H1 (cell line): ENCODE measurements at regions not wholly inside any gene's neighbourhood (a gene's known extent, or its start where the extent isn't known, plus 50 kb on each side); places are given as distances from the start of the nearest gene placed in this dataset.

ENCODE experiments used
- CTCF ChIA-PET: fragments of 300-600 bp; sonication (Branson Sonifier 250); formaldehyde crosslinking; loops from one replicate; lab custom pipeline; 2021; ENCODE audit not compliant: partially characterized antibody; lab: Charles Lee
- POLR2A ChIA-PET: fragments of 300-600 bp; sonication (Branson Sonifier 250); formaldehyde crosslinking; loops from one replicate; lab custom pipeline; 2021; ENCODE audit warnings: inconsistent platforms; ENCODE audit not compliant: partially characterized antibody; lab: Charles Lee
- DNase-seq, 2 experiments: peaks; one replicate each; pipeline versions ENCODE4 v3.0.0 to v3.0.0-alpha.2; 2010 to 2022; ENCODE audit warnings: low spot score in 2 of 2, low read depth in 1 of 2, mixed read lengths in 1 of 2
- FAIRE-seq: peaks from 2 replicates; lab custom pipeline; 2011; peaks lifted over from hg19 to GRCh38; lab: Jason Lieb, UNC
- H2AFZ ChIP-seq: 2 replicates; pipeline ENCODE4 v1.8.1; 2012; ENCODE audit warnings: low read length, inconsistent platforms
- H2AK5ac ChIP-seq: 2 replicates; pipeline ENCODE4 v1.6.1; 2013; ENCODE audit warnings: low read depth, low read length
- H2BK120ac ChIP-seq: replicated peaks from 2 replicates; pipeline ENCODE3; 2013; ENCODE audit warnings: low read depth, low read length, inconsistent platforms
- H2BK12ac ChIP-seq: 2 replicates; pipeline ENCODE4 v1.6.1; 2013; ENCODE audit warnings: low read depth, low read length
- H2BK15ac ChIP-seq: 2 replicates; pipeline ENCODE4 v1.6.1; 2013; ENCODE audit warnings: low read length
- H2BK20ac ChIP-seq: 2 replicates; pipeline ENCODE4 v1.6.1; 2013; ENCODE audit warnings: low read length
- H2BK5ac ChIP-seq: 2 replicates; pipeline ENCODE4 v1.6.1; 2013; ENCODE audit warnings: low read depth, low read length
- H3K14ac ChIP-seq: 2 replicates; pipeline ENCODE4 v1.6.1; 2013; ENCODE audit warnings: inconsistent platforms; ENCODE audit not compliant: insufficient read length
- H3K18ac ChIP-seq: 2 replicates; pipeline ENCODE4 v1.6.1; 2013; ENCODE audit warnings: low read length; ENCODE audit errors: extremely low read depth
- H3K23ac ChIP-seq: 2 replicates; pipeline ENCODE4 v1.6.1; 2013; ENCODE audit warnings: inconsistent platforms; ENCODE audit not compliant: insufficient read length
- H3K23me2 ChIP-seq: 2 replicates; pipeline ENCODE4 v1.6.1; 2013; ENCODE audit warnings: low read depth, low read length
- H3K27ac ChIP-seq: 2 replicates; pipeline ENCODE4 v1.6.1; 2011; ENCODE audit warnings: low read depth, low read length, inconsistent platforms
- H3K27me3 ChIP-seq, 4 experiments: replicated peaks in 1 of 4; 1 replicate in 1 of 4; 2 replicates in 3 of 4; pipeline versions ENCODE4 v1.6.1 to v1.8.1; 2011 to 2013; ENCODE audit warnings: low read length in 3 of 4, mild to moderate bottlenecking in 3 of 4, inconsistent platforms in 2 of 4, mixed read lengths in 2 of 4, moderate library complexity in 1 of 4; ENCODE audit not compliant: control insufficient read depth in 3 of 4, insufficient read depth in 3 of 4; ENCODE audit errors: extremely low read depth in 1 of 4
- H3K36me3 ChIP-seq, 4 experiments: 2 replicates each; pipeline versions ENCODE4 v1.6.1 to v1.8.1; 2011 to 2013; ENCODE audit warnings: mild to moderate bottlenecking in 4 of 4, low read length in 3 of 4, moderate library complexity in 2 of 4, control low read depth in 1 of 4, inconsistent platforms in 1 of 4; ENCODE audit not compliant: insufficient read depth in 4 of 4, control insufficient read depth in 2 of 4
- H3K4ac ChIP-seq: replicated peaks from 2 replicates; pipeline ENCODE3; 2013; ENCODE audit warnings: low read length, low read depth, mixed read lengths, inconsistent platforms; ENCODE audit not compliant: insufficient read length
- H3K4me1 ChIP-seq, 4 experiments: replicated peaks in 1 of 4; 1 replicate in 1 of 4; 2 replicates in 3 of 4; pipeline versions ENCODE4 v1.6.1 to v1.8.1; 2011 to 2013; ENCODE audit warnings: low read length in 3 of 4, inconsistent platforms in 2 of 4, mixed read lengths in 1 of 4; ENCODE audit not compliant: insufficient read depth in 4 of 4, control insufficient read depth in 3 of 4
- H3K4me2 ChIP-seq, 2 experiments: 2 replicates each; pipeline versions ENCODE4 v1.6.1 to v1.8.1; 2011 to 2013; ENCODE audit warnings: low read depth in 2 of 2, low read length in 2 of 2, control low read depth in 1 of 2, inconsistent platforms in 1 of 2, mild to moderate bottlenecking in 1 of 2; ENCODE audit not compliant: insufficient read depth in 1 of 2
- H3K4me3 ChIP-seq, 4 experiments: fragments of 200-600, 300-600 bp in 1 of 4; sonication (generic), shearing (Covaris generic), sonication (Bioruptor Twin) in 1 of 4; 2 replicates each; pipeline versions ENCODE4 v1.5.1 to v1.8.1; 2011 to 2016; ENCODE audit warnings: low read length in 4 of 4, low read depth in 3 of 4, control low read depth in 2 of 4, inconsistent platforms in 2 of 4, mild to moderate bottlenecking in 2 of 4, mixed read lengths in 1 of 4, moderate library complexity in 1 of 4; ENCODE audit not compliant: insufficient read depth in 2 of 4; ENCODE audit errors: extremely low read depth in 1 of 4
- H3K56ac ChIP-seq: replicated peaks from 2 replicates; pipeline ENCODE3; 2013; ENCODE audit warnings: low read depth, mild to moderate bottlenecking, mixed read lengths, low read length, inconsistent platforms; ENCODE audit not compliant: insufficient read length
- H3K79me1 ChIP-seq: 2 replicates; pipeline ENCODE4 v1.6.1; 2013; ENCODE audit warnings: low read depth, low read length, control low read depth
- H3K79me2 ChIP-seq, 2 experiments: 2 replicates each; pipeline versions ENCODE4 v1.6.1 to v1.8.1; 2012 to 2013; ENCODE audit warnings: low read length in 2 of 2, mild to moderate bottlenecking in 2 of 2, inconsistent platforms in 1 of 2; ENCODE audit not compliant: insufficient read depth in 2 of 2, control insufficient read depth in 1 of 2
- H3K9ac ChIP-seq, 4 experiments: replicated peaks in 1 of 4; 1 replicate in 1 of 4; 2 replicates in 3 of 4; pipeline versions ENCODE4 v1.6.1 to v1.8.1; 2011 to 2013; ENCODE audit warnings: low read depth in 3 of 4, low read length in 3 of 4, control low read depth in 2 of 4, mild to moderate bottlenecking in 2 of 4, moderate library complexity in 2 of 4, inconsistent platforms in 1 of 4; ENCODE audit errors: extremely low read depth in 1 of 4
- H3K9me3 ChIP-seq, 2 experiments: 2 replicates each; pipeline versions ENCODE4 v1.6.1 to v1.8.1; 2012 to 2013; ENCODE audit warnings: mild to moderate bottlenecking in 2 of 2, moderate library complexity in 2 of 2, control low read depth in 1 of 2, inconsistent platforms in 1 of 2, low read depth in 1 of 2, low read length in 1 of 2, mixed read lengths in 1 of 2; ENCODE audit not compliant: insufficient read depth in 2 of 2
- H4K20me1 ChIP-seq, 2 experiments: replicated peaks in 1 of 2; 2 replicates each; pipeline versions ENCODE3 to v1.8.1; 2011 to 2013; ENCODE audit warnings: inconsistent platforms in 2 of 2, low read length in 2 of 2, mild to moderate bottlenecking in 1 of 2; ENCODE audit not compliant: insufficient read depth in 2 of 2, control insufficient read depth in 1 of 2
- H4K5ac ChIP-seq: 2 replicates; pipeline ENCODE4 v1.6.1; 2013; ENCODE audit warnings: low read length, low read depth, mixed read lengths, inconsistent platforms; ENCODE audit not compliant: insufficient read length
- H4K8ac ChIP-seq: 2 replicates; pipeline ENCODE4 v1.8.0; 2013; ENCODE audit warnings: mild to moderate bottlenecking, moderate library complexity, low read length, inconsistent platforms; ENCODE audit not compliant: insufficient read depth; ENCODE audit errors: extremely low read depth
- H4K91ac ChIP-seq: replicated peaks from 2 replicates; pipeline ENCODE3; 2013; ENCODE audit warnings: low read length, mixed read lengths, inconsistent platforms; ENCODE audit not compliant: insufficient read length
- CHD1 ChIP-seq: IDR thresholded peaks from 2 replicates; pipeline ENCODE4 v1.6.1; 2012; ENCODE audit warnings: low read depth, low read length, improper control_type of control experiment
- CREB1 ChIP-seq: IDR thresholded peaks from 2 replicates; pipeline ENCODE4 v1.6.1; 2012; ENCODE audit warnings: inconsistent platforms
- EP300 ChIP-seq, 2 experiments: IDR thresholded peaks; 1 replicate in 1 of 2; 2 replicates in 1 of 2; pipeline ENCODE4 v1.6.1; 2011 to 2012; ENCODE audit warnings: low read depth in 2 of 2, low read length in 2 of 2, mild to moderate bottlenecking in 2 of 2, borderline replicate concordance in 1 of 2, inconsistent platforms in 1 of 2, moderate library complexity in 1 of 2
- GTF2F1 ChIP-seq: IDR thresholded peaks from 2 replicates; pipeline ENCODE4 v1.6.1; 2012; ENCODE audit warnings: low read depth, low read length, improper control_type of control experiment, borderline replicate concordance
- HDAC6 ChIP-seq: IDR thresholded peaks from one replicate; pipeline ENCODE4 v1.7.1; 2012; ENCODE audit warnings: low read depth, mild to moderate bottlenecking, inconsistent platforms, low read length, moderate library complexity
- JUND ChIP-seq: IDR thresholded peaks from 2 replicates; pipeline ENCODE4 v1.6.1; 2011; ENCODE audit warnings: mild to moderate bottlenecking, improper control_type of control experiment, low read length
- MAFK ChIP-seq: IDR thresholded peaks from 2 replicates; pipeline ENCODE4 v1.6.1; 2012; ENCODE audit warnings: low read depth, mild to moderate bottlenecking, improper control_type of control experiment, low read length
- POU5F1 ChIP-seq: IDR thresholded peaks from 2 replicates; pipeline ENCODE4 v1.6.1; 2011; ENCODE audit warnings: low read depth, mild to moderate bottlenecking, low read length, moderate library complexity
- RBBP5 ChIP-seq: IDR thresholded peaks from 2 replicates; pipeline ENCODE4 v1.7.1; 2012; ENCODE audit warnings: low read depth, mild to moderate bottlenecking, inconsistent platforms, low read length, moderate library complexity, borderline replicate concordance
- SRF ChIP-seq: IDR thresholded peaks from 2 replicates; pipeline ENCODE4 v1.6.1; 2011; ENCODE audit warnings: mild to moderate bottlenecking, low read depth, low read length, moderate library complexity
- SUZ12 ChIP-seq: fragments of 200-600 bp; sonication (generic); IDR thresholded peaks from 2 replicates; pipeline ENCODE4 v1.6.1; 2012; ENCODE audit warnings: mild to moderate bottlenecking, inconsistent platforms, low read length, moderate library complexity, mixed read lengths
- TEAD4 ChIP-seq: IDR thresholded peaks from 2 replicates; pipeline ENCODE4 v1.6.1; 2012; ENCODE audit warnings: low read depth, low read length, inconsistent platforms, mixed read lengths
- WGBS, 2 experiments: shearing (Covaris generic) in 1 of 2; methylation state at CpG; one replicate each; pipeline versions ENCODE4 v1.1.6 to v1.1.7; 2013 to 2015; ENCODE audit warnings: low lambda C conversion rate in 2 of 2, mixed read lengths in 2 of 2, inconsistent platforms in 1 of 2, low coverage in 1 of 2, missing lambda C conversion rate in 1 of 2; ENCODE audit not compliant: insufficient replicate concordance in 2 of 2, insufficient coverage in 1 of 2, insufficient read length in 1 of 2; ENCODE audit errors: extremely low coverage in 1 of 2, missing lambda C conversion rate in 1 of 2; 5-methylcytosine and 5-hydroxymethylcytosine counted together

DNA sequence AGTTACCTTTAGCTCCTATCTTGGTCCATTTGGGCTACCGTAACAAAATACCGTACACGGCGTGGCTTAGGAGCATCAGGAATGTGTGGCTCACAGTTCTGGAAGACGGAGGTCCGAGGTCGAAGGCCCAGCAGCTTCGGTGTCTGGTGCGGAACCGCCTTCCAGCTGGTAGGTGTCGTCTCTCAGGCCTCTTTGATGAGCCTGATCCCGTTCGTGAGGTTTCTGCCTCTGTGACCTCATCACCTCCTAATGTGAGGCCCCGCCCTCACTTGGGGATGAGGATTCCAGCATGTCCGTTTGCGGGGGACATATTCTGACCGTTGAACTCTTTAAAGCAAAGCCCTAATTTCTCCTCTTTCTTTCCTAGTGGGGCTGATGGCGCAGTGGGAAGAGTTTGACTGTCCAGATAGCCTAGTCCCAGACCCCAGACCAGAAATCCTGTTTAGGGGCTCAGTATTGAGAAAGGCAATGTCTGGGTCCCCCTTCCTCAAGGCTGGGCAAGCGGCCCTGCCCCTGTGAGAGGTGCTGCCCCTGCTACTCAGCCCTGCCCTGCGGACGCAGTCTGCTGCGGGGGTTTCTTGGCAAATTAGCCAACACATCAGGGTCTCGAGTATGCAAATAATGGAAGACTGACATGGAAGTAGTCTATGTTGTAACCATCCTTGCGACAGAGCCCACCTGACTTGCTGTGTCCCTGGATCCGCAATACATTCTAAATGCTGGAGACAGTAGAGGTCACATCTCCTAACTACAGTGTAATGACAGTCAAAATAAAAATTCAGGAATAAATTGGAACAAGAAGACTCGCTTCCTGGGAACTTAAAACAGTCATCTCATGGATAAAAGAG is 128.0 kb downstream of the ASB1 start:
- no peaks in the 10 kb centered on the region for H3K79me2 ChIP-seq
- peak overlapping the region; percentile 53 to 83 for H3K4me2 ChIP-seq
- H4K8ac ChIP-seq = peak overlapping the region; percentile 43
- no peaks in the 10 kb centered on the region; a peak in 1 of 8 replicates for H3K36me3 ChIP-seq
- no peak overlapping the region for H3K14ac ChIP-seq
- H4K20me1 ChIP-seq = no peaks in the 10 kb centered on the region
- peak overlapping the region; percentile 78 for H2AFZ ChIP-seq
- H3K18ac ChIP-seq = no peak overlapping the region; the same call in 1 of the 2 replicates
- H3K9ac ChIP-seq = peak overlapping the region in 2 of 4 experiments; percentile 25 to 44; a peak in 3 of 7 replicates
- H3K4me3 ChIP-seq = peak overlapping the region; percentile 26 to 49 (median 38); a peak in 7 of 8 replicates
- H4K91ac ChIP-seq = no peak overlapping the region
- 66% methylated on average over 24 of the region's 26 CpGs; no CpG with 5 or more reads in 1 of the 2 experiments for WGBS, 2 experiments
- no peak overlapping the region for H2BK20ac ChIP-seq
- peaks cover 3% of the 10 kb centered on the region; the same call in 1 of the 2 replicates for H3K23me2 ChIP-seq
- no peak overlapping the region for H2BK120ac ChIP-seq
- peaks cover 0 to 3% (median 1%) of the 10 kb centered on the region in 4 experiments; a peak in 6 of 7 replicates for H3K4me1 ChIP-seq
- H3K27me3 ChIP-seq = no peaks in the 10 kb centered on the region; a peak in 1 of 7 replicates
- POLR2A ChIA-PET = no interaction called here
- no peaks in the 10 kb centered on the region for H3K79me1 ChIP-seq
- no peak overlapping the region for H4K5ac ChIP-seq
- H3K9me3 ChIP-seq = peaks cover 0 to 2% of the 10 kb centered on the region in 2 experiments; a peak in 2 of 4 replicates
- H2BK5ac ChIP-seq = no peak overlapping the region
- no peak overlapping the region for H2AK5ac ChIP-seq
- H3K56ac ChIP-seq = no peak overlapping the region
- TF ChIP-seq MAFK (no peak), CHD1 (0 out of 2 replicates have a peak, but pooled peaks have one; percentile 35), JUND (no peak; the same call in none of the 2 replicates), TEAD4 (peak; percentile 3; the same call in 1 of the 2 replicates), SRF (no peak), CREB1 (peak; percentile 55), POU5F1 (no peak), GTF2F1 (no peak), HDAC6 (no peak), SUZ12 (no peak), EP300 (IDR thresholded peaks at IDR 0.05; ENCODE audit: borderline replicate concordance in 1 of 2, low read depth in 2 of 2, low read length in 2 of 2) (0 out of 3 replicates have a peak, but pooled peaks of 1 of the 2 experiments have one; percentile 8), RBBP5 (0 out of 2 replicates have a peak, but pooled peaks have one; percentile 45)
- peak in 1 of 2 experiments; percentile 67 for DNase-seq
- no peak overlapping the region for H2BK12ac ChIP-seq
- H3K4ac ChIP-seq = no peak overlapping the region
- CTCF ChIA-PET = interaction anchor here (0.7 kb wide), 1 partner anchor 18 kb away, joined by 3 read pairs; no protein-coding TSS in a partner anchor
- no peak overlapping the region for H3K23ac ChIP-seq
- no peak overlapping the region for H2BK15ac ChIP-seq
- peak; percentile 52 for FAIRE-seq
- no peak overlapping the region for H3K27ac ChIP-seq
